ENCODE measurements at regions not wholly inside any gene's neighbourhood (a gene's known extent, or its start where the extent isn't known, plus 50 kb on each side); places are given as distances from the start of the nearest gene placed in this dataset.

- no peaks in the 10 kb centered on the region for H3K4me1 ChIP-seq
- no peaks in the 10 kb centered on the region for H3K36me3 ChIP-seq
- H3K9me3 ChIP-seq: no peaks in the 10 kb centered on the region
- TF ChIP-seq POLR2A (IDR thresholded peaks at IDR 0.05) (no peak), CTCF (IDR thresholded peaks at IDR 0.05) (no peak)
- WGBS, 2 donors: 80 to 83% methylated on average over 2 to 3 of the region's 3 CpGs
- intact Hi-C loops (cut with DNase I): no loop called here
- no peak overlapping the region for H3K27ac ChIP-seq
- no peak overlapping the region for H3K4me3 ChIP-seq
- DNase-seq: no peak
- H3K27me3 ChIP-seq: no peaks in the 10 kb centered on the region
Observed at GRCh38 chr10:47098238-47098637, 187.0 kb downstream of the PTPN20 start.

- no peak for TF ChIP-seq CTCF (IDR thresholded peaks at IDR 0.05)
- TF ChIP-seq POLR2A (IDR thresholded peaks at IDR 0.05): no peak
- Histone ChIP-seq H3K9me3 (no peaks in the 10 kb centered on the region), H3K27me3 (no peaks in the 10 kb centered on the region), H3K36me3 (no peaks in the 10 kb centered on the region), H3K4me3 (no peak overlapping the region), H3K27ac (no peak overlapping the region), H3K4me1 (no peaks in the 10 kb centered on the region)
- intact Hi-C loops (cut with DNase I): no loop called here
- DNase-seq: no peak
- WGBS, 2 donors: 94 to 97% methylated on average over 8 to 11 of the region's 11 CpGs
Observed at GRCh38 chr10:47098964-47099363, 187.7 kb downstream of the PTPN20 start.

- TF ChIP-seq POLR2A (IDR thresholded peaks at IDR 0.05) (no peak), CTCF (IDR thresholded peaks at IDR 0.05) (no peak)
- 91% methylated on average over 4 to 7 of the region's 7 CpGs for WGBS, 2 donors
- no peaks in the 10 kb centered on the region for H3K36me3 ChIP-seq
- DNase-seq: no peak
- intact Hi-C loops (cut with DNase I): no loop called here
- H3K9me3 ChIP-seq: no peaks in the 10 kb centered on the region
- no peaks in the 10 kb centered on the region for H3K27me3 ChIP-seq
- no peak overlapping the region for H3K27ac ChIP-seq
- H3K4me1 ChIP-seq: no peaks in the 10 kb centered on the region
- H3K4me3 ChIP-seq: no peak overlapping the region
Observed at GRCh38 chr10:47099474-47099873, 188.2 kb downstream of the PTPN20 start.

GRCh38 chr10:47101196-47101595 lies 190.0 kb downstream of the PTPN20 start:
- intact Hi-C loops (cut with DNase I): no loop called here
- no peak overlapping the region for H3K4me3 ChIP-seq
- TF ChIP-seq POLR2A (IDR thresholded peaks at IDR 0.05) (no peak), CTCF (IDR thresholded peaks at IDR 0.05) (no peak)
- no peaks in the 10 kb centered on the region for H3K9me3 ChIP-seq
- 60 to 100% methylated on average over 1 of the region's 5 CpGs for WGBS, 2 donors
- H3K27ac ChIP-seq: no peak overlapping the region
- no peaks in the 10 kb centered on the region for H3K36me3 ChIP-seq
- H3K27me3 ChIP-seq: no peaks in the 10 kb centered on the region
- no peak for DNase-seq
- H3K4me1 ChIP-seq: no peaks in the 10 kb centered on the region

GRCh38 chr10:47101807-47102206 lies 190.6 kb downstream of the PTPN20 start:
- Histone ChIP-seq H3K4me3 (no peak overlapping the region), H3K4me1 (no peaks in the 10 kb centered on the region), H3K27me3 (no peaks in the 10 kb centered on the region), H3K27ac (no peak overlapping the region), H3K9me3 (no peaks in the 10 kb centered on the region), H3K36me3 (no peaks in the 10 kb centered on the region)
- TF ChIP-seq POLR2A (IDR thresholded peaks at IDR 0.05) (no peak), CTCF (IDR thresholded peaks at IDR 0.05) (no peak)
- intact Hi-C loops (cut with DNase I): no loop called here
- WGBS, 2 donors: 47 to 74% methylated on average over 2 to 3 of the region's 3 CpGs
- no peak for DNase-seq
